Activated CD4-positive, alpha-beta T cell treated with anti-CD3 and anti-CD28 coated beads, Interleukin-2, amount 50 U/mL, for 48 hours (primary cell): ENCODE measurements at regions not wholly inside any gene's neighbourhood (a gene's known extent, or its start where the extent isn't known, plus 50 kb on each side); places are given as distances from the start of the nearest gene placed in this dataset.
"Not testable (repeated sequence)": the region's sequence is repeated elsewhere in the genome, so short reads cannot be mapped to it uniquely, and the experiment has no call there.

Experiments
- DNase-seq, 2 experiments: peaks; one replicate each; pipeline ENCODE4 v3.0.0-alpha.2; 2020

GRCh38 chr3:168738527-168739325 is 643.0 kb upstream of the GOLIM4 start:
- DNase-seq: no peak

- no peak for DNase-seq
These were observed 640.5 kb upstream of the GOLIM4 start for GRCh38 chr3:168736202-168736601.

GRCh38 chr3:168730073-168730472 is 634.3 kb upstream of the GOLIM4 start:
- no peak for DNase-seq

- DNase-seq: no peak
These were observed 626.4 kb upstream of the GOLIM4 start for GRCh38 chr3:168722091-168722490.

- DNase-seq: no peak
These were observed 619.0 kb upstream of the GOLIM4 start for GRCh38 chr3:168714609-168715240.

- no peak for DNase-seq
These were observed 613.3 kb upstream of the GOLIM4 start for GRCh38 chr3:168709073-168709472.

GRCh38 chr3:168707900-168708299 is 612.2 kb upstream of the GOLIM4 start:
- no peak for DNase-seq

- DNase-seq: no peak
These were observed 609.7 kb upstream of the GOLIM4 start for GRCh38 chr3:168705412-168705811.

- no peak for DNase-seq
These were observed 600.3 kb upstream of the GOLIM4 start for GRCh38 chr3:168696051-168696450.

- DNase-seq: no peak
These were observed 598.1 kb upstream of the GOLIM4 start for GRCh38 chr3:168693870-168694269.

- DNase-seq: no peak
These were observed 592.5 kb upstream of the GOLIM4 start for GRCh38 chr3:168688267-168688666.

- DNase-seq: no peak
These were observed 588.8 kb upstream of the GOLIM4 start for GRCh38 chr3:168684519-168684918.

- no peak for DNase-seq
These were observed 583.0 kb upstream of the GOLIM4 start for GRCh38 chr3:168678730-168679129.

- no peak for DNase-seq
These were observed 575.4 kb upstream of the GOLIM4 start for GRCh38 chr3:168671091-168671490.

- not testable (repeated sequence) for DNase-seq
These were observed 565.3 kb upstream of the GOLIM4 start for GRCh38 chr3:168660879-168661657.

GRCh38 chr3:168659015-168659414 is 563.3 kb upstream of the GOLIM4 start:
- DNase-seq: no peak

GRCh38 chr3:168655611-168656010 is 559.9 kb upstream of the GOLIM4 start:
- no peak for DNase-seq

GRCh38 chr3:168654700-168655099 is 559.0 kb upstream of the GOLIM4 start:
- DNase-seq: no peak

- no peak for DNase-seq
These were observed 557.5 kb upstream of the GOLIM4 start for GRCh38 chr3:168653255-168653654.

GRCh38 chr3:168648321-168648720 is 552.6 kb upstream of the GOLIM4 start:
- DNase-seq: no peak

- no peak for DNase-seq
These were observed 551.9 kb upstream of the GOLIM4 start for GRCh38 chr3:168647582-168647981.

GRCh38 chr3:168645180-168645579 is 549.5 kb upstream of the GOLIM4 start:
- no peak for DNase-seq

- DNase-seq: no peak
These were observed 532.8 kb upstream of the GOLIM4 start for GRCh38 chr3:168628549-168628948.

- DNase-seq: no peak
These were observed 529.8 kb upstream of the GOLIM4 start for GRCh38 chr3:168625477-168625876.
